ENCODE measurements at regions not wholly inside any gene's neighbourhood (a gene's known extent, or its start where the extent isn't known, plus 50 kb on each side); places are given as distances from the start of the nearest gene placed in this dataset.
"Not testable (repeated sequence)": the region's sequence is repeated elsewhere in the genome, so short reads cannot be mapped to it uniquely, and the experiment has no call there.

DNA sequence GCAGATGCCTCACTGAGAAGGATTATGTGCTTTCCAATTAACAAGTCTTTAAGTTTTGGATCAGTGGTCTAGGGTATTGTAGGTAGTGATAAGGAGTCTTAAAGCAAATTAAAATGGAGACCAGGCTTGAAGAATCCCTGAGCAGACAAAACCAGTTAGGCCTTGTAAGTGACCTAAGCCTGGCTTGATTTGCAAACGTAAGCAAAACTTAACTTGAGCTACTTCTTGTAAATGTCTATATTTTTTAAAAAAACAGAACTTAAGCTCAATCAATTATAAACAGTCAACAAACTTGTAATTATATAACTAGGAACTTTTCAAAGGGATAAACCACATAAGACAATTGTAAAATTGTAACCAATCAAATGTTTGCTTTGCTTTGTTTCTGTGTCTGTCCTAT lies 72.7 kb upstream of the NALF2 start:
- no peak for DNase-seq

- DNase-seq, result no peak
Observed at GRCh38 chrX:69430785-69431184, 73.3 kb upstream of the NALF2 start.

- no peak for DNase-seq
Observed at GRCh38 chrX:69429339-69430015, 74.6 kb upstream of the NALF2 start.

GRCh38 chrX:69428216-69428615 lies 75.9 kb upstream of the NALF2 start:
- no peak for DNase-seq

DNA sequence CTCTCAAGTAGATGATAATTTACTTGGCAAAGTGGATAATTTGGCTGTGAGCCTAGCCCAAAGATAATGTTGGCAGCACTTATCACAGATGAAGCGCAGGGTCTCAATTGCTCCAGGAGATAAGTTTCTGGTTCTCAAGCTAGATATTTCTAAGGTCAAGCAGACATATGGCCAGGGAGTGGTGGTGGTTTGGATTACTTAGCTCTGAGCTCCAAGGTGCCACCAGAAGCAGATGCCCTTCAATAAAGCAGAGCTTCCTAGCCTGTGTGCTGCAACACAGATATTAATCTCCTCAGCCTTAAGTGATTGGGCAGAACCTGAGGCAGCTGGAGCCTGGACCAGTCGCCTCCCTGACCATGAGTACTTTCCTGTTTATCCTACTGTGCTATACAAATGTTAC lies 79.2 kb upstream of the NALF2 start:
- DNase-seq, result no peak

DNA sequence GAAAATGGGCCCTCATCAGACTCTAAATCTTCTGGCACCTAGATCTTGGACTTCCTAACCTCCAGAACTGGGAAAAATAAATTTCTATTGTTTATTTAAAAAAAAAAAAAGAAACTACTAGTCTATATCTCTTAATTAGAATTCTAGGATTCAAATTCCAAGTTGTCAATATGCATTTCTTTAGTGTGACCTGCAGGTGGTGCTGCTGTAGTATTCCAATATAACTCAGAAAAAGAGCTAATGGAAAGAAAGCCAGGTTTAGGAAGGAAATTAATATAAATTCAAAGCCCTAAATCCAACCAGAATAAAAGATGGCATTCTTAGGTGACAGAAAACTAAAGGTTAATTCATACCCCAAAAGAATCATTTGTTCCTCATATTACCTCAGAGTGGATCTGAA lies 80.0 kb upstream of the NALF2 start:
- DNase-seq, result no peak

- DNase-seq, result not testable (repeated sequence)
Observed at GRCh38 chrX:69422208-69422607, 81.9 kb upstream of the NALF2 start.

DNA sequence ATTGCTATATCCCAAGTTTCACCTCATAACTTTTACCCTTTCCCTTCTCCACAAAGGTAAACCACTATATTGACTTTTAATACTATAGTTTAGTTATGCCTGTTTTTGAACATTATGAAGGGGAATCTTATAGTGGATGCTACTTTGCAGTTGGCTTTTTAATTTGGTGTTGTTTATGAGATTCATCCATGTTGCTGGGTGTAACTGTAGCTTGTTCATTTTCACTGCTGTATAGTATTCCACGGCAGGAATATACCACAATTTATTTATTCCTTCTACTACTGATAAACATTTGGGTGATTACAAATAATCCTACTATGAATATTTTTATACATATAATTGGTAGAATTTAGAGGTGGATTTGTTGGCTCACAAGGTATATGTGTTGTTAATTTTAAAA lies 88.4 kb upstream of the NALF2 start:
- no peak for DNase-seq

DNA sequence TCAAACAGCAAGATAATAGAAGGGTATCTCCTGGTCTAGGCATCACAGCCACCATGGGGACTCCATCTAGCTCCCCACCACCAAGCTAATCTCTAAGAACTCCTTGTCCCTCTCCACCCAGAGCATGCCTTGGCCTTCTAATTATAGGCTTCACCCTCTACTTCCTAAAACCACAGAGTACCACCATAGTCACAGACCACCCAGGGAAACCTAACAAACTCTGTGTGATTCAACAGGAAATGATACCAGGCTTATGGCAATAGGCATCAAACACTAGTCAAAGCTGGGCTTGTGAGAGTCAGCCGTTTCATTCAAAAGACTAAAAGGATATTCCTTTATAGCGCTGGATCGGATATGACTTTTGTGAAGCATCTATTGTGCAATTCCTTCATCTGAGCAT lies 91.5 kb upstream of the NALF2 start:
- no peak for DNase-seq

- DNase-seq, result no peak
Observed at GRCh38 chrX:69398881-69399280, 105.2 kb upstream of the NALF2 start.

DNA sequence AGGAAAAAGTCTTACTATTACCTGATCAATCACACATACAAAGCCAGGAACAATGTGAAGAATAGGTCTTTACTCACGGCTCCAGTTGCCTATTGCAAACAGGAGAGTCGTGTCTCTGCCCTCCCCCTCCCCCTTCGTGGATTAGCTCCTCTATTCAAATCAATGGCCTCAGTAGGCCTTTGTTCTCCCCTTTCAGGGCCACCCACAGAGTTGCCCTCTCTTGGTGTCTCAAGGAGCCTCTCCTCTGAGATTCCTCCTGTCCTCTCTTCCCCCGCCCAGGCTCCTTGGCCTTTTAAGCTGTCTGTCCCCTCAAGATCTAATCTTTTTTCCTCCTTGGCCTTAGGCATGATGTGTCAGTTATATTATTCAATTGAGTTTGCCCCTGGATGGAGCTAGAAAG lies 107.2 kb upstream of the NALF2 start:
- DNase-seq, result no peak

DNA sequence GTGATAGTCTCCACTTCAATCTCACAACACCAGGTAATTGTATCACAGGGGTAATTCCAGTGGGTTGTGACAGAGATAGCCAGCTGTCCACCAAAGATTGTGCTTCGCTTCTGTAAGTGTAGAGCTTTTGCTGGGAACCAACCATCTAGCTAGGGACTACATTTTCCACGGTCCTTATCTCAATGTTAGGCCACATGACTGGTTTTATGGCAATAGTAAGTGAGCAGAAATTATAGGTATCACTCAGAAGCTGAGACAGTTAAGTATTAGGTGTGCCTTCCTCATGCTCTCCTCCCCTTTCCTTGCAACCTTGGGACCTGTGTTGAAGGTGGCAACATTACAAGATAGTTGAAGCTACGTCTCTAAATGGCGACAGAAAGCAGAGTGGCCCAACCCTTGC lies 108.8 kb upstream of the NALF2 start:
- DNase-seq, result no peak

- no peak for DNase-seq
Observed at GRCh38 chrX:69389101-69389501, 115.0 kb upstream of the NALF2 start.

GRCh38 chrX:69388526-69388925 lies 115.6 kb upstream of the NALF2 start:
- DNase-seq, result no peak

DNA sequence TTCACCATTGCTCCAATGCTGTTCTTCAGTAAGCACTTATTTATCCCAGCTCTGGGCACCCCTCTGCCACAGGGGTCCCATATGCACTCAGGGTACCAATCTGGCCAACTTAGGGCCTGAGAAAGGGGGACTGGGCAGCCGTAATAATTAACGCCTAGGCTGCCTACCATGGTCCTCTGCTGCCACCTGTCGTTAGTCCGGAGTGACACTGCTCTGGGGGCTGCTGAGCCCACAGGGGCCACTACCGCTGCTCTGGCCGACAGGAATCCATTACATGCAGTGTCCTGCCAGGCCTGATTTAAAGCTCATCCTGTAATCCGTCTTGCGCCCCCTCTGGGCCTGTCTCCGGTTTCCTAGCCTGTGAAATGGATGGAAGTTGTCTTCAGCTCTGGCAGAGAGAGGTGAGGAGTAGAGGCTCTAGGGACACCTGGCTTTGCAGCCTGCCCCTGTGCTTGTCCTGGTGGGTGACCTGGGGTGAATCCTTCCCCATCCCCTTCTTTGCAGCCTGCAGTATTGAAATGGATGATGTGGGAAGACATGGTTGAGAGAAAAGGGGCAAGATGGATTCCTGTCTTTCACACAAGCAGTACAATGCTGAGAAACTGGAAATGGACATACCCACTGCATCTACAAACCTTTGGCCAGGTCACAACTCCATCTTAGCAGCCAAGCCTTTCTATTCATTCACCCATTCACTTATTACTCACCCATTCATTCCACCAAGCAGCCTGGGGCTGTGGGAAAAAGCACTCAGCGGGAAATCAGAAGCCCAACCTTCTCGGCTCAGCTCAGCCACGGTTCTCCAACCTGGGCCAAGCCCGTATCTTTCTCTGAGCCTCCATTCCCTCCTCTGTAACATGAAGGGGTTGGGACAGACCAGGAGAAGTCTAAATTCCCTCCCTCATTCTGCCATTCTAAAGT lies 116.3 kb upstream of the NALF2 start:
- peak; percentile 52 for DNase-seq

DNA sequence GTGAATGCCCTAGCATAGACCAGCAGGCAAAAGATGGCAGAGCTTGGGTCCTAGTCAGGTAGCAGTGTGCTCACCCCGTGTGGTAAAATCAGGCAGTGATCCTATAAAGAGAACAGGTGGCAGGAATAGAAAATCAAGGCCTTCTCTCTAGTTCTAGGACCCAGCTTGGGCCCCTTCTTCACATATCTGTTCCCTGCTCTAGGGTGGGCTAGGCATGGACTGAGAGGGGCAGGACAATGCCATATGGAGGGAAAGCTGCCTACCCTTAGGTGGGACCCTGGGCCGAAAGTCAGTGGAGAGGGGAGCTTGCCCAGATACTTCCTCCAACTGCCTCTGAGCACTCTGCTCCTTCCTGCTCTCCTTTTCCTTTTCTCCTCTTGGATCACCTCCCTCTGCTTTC lies 117.4 kb upstream of the NALF2 start:
- no peak for DNase-seq

- no peak for DNase-seq
Observed at GRCh38 chrX:69379412-69379811, 124.7 kb upstream of the NALF2 start.

- no peak for DNase-seq
Observed at GRCh38 chrX:69374569-69374968, 129.6 kb upstream of the NALF2 start.

GRCh38 chrX:69372435-69372834 lies 131.7 kb upstream of the NALF2 start:
- DNase-seq, result no peak

GRCh38 chrX:69371159-69371558 lies 133.0 kb upstream of the NALF2 start:
- DNase-seq, result no peak

DNA sequence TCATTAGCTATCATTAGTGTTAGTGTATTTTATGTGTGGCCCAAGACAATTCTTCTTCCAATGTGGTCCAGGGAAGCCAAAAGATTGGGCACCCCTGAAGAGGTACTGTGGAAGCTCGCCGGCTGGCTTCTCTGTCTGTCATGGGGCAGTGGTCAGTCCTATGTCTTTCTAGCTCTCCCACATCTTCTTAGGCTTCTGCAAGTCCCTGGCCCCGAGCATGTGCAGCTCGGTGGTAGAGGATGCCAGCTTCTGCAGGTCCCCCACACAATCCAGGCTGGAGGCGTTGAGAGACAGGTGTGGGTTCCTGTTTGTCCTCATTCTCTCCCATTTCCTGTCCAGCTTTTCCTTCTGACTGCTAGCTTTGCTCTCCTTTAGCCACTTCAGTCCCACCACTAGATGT lies 134.1 kb upstream of the NALF2 start:
- DNase-seq, result no peak

GRCh38 chrX:69366183-69366582 lies 137.9 kb upstream of the NALF2 start:
- DNase-seq, result no peak

DNA sequence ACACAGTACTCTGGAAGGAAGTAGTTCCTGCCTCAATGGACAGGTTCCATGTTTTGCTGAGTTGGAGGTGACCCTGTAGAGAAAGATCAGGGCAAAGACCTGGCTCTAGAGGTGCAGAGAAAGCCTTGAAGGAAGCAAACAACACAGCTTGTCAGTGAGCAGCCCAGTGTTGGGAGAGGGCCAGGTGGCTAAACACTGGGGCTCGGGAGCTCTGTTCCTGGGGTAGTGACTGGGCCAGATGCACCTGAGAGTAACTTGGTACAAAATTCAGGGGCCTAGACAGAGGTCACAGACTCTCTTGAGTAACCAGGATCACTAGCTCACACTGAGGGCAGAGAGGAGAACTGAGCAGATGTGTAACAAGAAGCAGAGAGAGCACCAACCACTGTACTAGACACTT lies 138.4 kb upstream of the NALF2 start:
- DNase-seq, result no peak

GRCh38 chrX:69365349-69365748 lies 138.8 kb upstream of the NALF2 start:
- DNase-seq, result no peak

DNA sequence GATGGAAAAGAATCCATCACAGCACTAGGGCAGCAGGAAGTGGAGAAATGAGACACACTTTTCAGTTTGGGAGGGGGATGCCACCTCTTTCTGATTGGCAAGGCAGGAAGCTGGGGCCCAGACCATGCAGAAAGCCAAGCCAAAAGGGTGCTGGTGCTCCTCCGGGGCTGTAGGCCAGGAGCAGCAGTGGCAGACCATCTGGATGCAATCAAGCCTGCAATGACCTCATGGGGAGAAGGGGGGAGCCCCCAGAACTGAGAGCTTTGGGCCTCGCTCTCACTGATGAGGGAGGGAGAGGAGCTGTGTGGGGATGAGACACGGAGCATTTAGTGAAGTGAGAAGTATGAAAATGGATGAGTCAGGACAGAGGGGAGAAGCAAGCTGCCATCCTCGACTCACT lies 141.3 kb upstream of the NALF2 start:
- DNase-seq, result no peak

All from NCI-H1436 (cell line).